ENCODE measurements at regions not wholly inside any gene's neighbourhood (a gene's known extent, or its start where the extent isn't known, plus 50 kb on each side); places are given as distances from the start of the nearest gene placed in this dataset.

DNA sequence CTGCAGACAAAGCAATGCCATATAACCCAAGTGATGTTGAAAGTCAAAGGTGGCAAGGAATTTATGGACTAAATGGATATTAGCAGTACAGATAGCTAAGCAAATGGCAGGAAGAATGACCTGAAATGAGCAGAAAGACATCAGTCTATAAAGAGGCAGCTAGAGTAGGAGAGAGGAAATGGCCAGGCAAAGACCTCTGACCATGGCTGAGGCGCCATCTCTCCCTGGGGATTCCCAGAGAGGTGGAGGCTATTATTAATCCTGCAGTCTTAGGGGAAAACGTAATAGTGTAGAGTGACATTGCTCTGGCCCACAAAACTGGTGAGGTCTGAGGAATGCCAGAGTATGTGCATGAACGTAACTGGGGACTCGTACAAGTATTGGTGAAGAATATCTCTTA, 563.6 kb upstream of the PRMT6 start:
- ATAC-seq (ENCODE audit: insufficient read depth, low read depth), result no peak
- DNase-seq, result no peak
- TF ChIP-seq, protein P1, sequence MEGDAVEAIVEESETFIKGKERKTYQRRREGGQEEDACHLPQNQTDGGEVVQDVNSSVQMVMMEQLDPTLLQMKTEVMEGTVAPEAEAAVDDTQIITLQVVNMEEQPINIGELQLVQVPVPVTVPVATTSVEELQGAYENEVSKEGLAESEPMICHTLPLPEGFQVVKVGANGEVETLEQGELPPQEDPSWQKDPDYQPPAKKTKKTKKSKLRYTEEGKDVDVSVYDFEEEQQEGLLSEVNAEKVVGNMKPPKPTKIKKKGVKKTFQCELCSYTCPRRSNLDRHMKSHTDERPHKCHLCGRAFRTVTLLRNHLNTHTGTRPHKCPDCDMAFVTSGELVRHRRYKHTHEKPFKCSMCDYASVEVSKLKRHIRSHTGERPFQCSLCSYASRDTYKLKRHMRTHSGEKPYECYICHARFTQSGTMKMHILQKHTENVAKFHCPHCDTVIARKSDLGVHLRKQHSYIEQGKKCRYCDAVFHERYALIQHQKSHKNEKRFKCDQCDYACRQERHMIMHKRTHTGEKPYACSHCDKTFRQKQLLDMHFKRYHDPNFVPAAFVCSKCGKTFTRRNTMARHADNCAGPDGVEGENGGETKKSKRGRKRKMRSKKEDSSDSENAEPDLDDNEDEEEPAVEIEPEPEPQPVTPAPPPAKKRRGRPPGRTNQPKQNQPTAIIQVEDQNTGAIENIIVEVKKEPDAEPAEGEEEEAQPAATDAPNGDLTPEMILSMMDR (IDR thresholded peaks at IDR 0.05; ENCODE audit: borderline replicate concordance, extremely low read depth, low read length, poor library complexity, severe bottlenecking), result no peak
- no peak for TF ChIP-seq EZH2 (IDR thresholded peaks at IDR 0.05; ENCODE audit: borderline replicate concordance, low read depth, low read length, severe bottlenecking)
- Histone ChIP-seq H3K4me2 (ENCODE audit: insufficient read depth, low read length) (no peak overlapping the region), H2AFZ (ENCODE audit: low read depth, low read length) (no peak overlapping the region), H3K36me3 (ENCODE audit: insufficient read depth, low read length) (no peaks in the 10 kb centered on the region), H3K4me1 (ENCODE audit: insufficient read depth, low read length) (no peaks in the 10 kb centered on the region), H3K27me3 (ENCODE audit: insufficient read depth, low read length, poor library complexity) (no peaks in the 10 kb centered on the region), H3K4me3 (ENCODE audit: low read depth in 1 of 2, low read length in 2 of 2) (no peak overlapping the region), H3K79me2 (ENCODE audit: insufficient read depth, low read length) (no peaks in the 10 kb centered on the region), H4K20me1 (ENCODE audit: insufficient read depth, low read length) (no peaks in the 10 kb centered on the region), H3K9me3 (ENCODE audit: insufficient read depth, low read length, severe bottlenecking) (no peaks in the 10 kb centered on the region), H3K9ac (ENCODE audit: low read depth, low read length) (no peak overlapping the region), H3K27ac (ENCODE audit: low read length) (no peak overlapping the region)

DNA sequence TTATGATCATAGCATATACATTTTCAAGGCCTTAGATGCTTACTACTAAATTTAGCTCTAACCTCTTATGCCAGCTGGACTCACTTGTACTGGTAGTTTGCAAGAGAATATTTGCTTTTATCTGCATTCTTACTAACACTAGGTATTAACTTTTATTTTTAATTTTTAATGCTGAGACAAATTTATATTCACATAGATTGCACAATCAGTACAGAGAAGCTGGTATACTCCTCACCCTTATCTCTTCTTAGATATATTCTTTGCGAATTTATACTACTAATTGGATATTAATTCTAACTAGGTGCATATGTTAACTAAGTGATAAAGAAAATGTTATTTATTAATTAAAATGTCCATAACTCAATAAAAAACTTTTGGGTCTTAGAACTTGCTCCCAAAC, 561.8 kb upstream of the PRMT6 start:
- Histone ChIP-seq H3K4me1 (ENCODE audit: insufficient read depth, low read length) (no peaks in the 10 kb centered on the region), H3K4me2 (ENCODE audit: insufficient read depth, low read length) (no peak overlapping the region), H2AFZ (ENCODE audit: low read depth, low read length) (no peak overlapping the region), H3K9ac (ENCODE audit: low read depth, low read length) (no peak overlapping the region), H3K36me3 (ENCODE audit: insufficient read depth, low read length) (no peaks in the 10 kb centered on the region), H4K20me1 (ENCODE audit: insufficient read depth, low read length) (no peaks in the 10 kb centered on the region), H3K27me3 (ENCODE audit: insufficient read depth, low read length, poor library complexity) (no peaks in the 10 kb centered on the region), H3K9me3 (ENCODE audit: insufficient read depth, low read length, severe bottlenecking) (no peaks in the 10 kb centered on the region), H3K27ac (ENCODE audit: low read length) (no peak overlapping the region), H3K4me3 (ENCODE audit: low read depth in 1 of 2, low read length in 2 of 2) (no peak overlapping the region), H3K79me2 (ENCODE audit: insufficient read depth, low read length) (no peaks in the 10 kb centered on the region)
- DNase-seq (no peak), ATAC-seq (ENCODE audit: insufficient read depth, low read depth) (no peak)
- no peak for TF ChIP-seq EZH2 (IDR thresholded peaks at IDR 0.05; ENCODE audit: borderline replicate concordance, low read depth, low read length, severe bottlenecking)
- TF ChIP-seq, protein P1 (IDR thresholded peaks at IDR 0.05; ENCODE audit: borderline replicate concordance, extremely low read depth, low read length, poor library complexity, severe bottlenecking), result no peak

DNA sequence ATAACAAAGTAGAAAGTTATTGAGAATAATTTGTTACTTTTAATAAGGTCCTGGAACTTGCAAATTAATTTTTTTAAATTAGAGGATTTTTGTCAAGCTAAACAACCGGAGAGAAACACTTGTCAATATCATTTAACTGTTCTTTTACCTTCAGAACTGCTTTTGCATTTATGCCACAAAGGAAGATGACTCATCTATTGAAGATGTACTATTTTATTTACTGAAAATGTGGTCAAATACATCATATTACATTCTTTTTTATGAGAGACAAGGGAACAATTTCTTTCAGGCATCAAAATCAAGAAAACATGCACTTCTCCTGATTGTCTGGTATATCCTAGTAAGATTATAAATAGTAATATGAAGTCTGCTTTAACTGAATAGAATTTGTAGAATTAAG, 558.2 kb upstream of the PRMT6 start:
- Histone ChIP-seq H3K27me3 (ENCODE audit: insufficient read depth, low read length, poor library complexity) (no peaks in the 10 kb centered on the region), H3K79me2 (ENCODE audit: insufficient read depth, low read length) (no peaks in the 10 kb centered on the region), H3K9me3 (ENCODE audit: insufficient read depth, low read length, severe bottlenecking) (no peaks in the 10 kb centered on the region), H3K4me1 (ENCODE audit: insufficient read depth, low read length) (no peaks in the 10 kb centered on the region), H2AFZ (ENCODE audit: low read depth, low read length) (no peak overlapping the region), H3K27ac (ENCODE audit: low read length) (no peak overlapping the region), H3K9ac (ENCODE audit: low read depth, low read length) (no peak overlapping the region), H4K20me1 (ENCODE audit: insufficient read depth, low read length) (no peaks in the 10 kb centered on the region), H3K4me2 (ENCODE audit: insufficient read depth, low read length) (no peak overlapping the region), H3K36me3 (ENCODE audit: insufficient read depth, low read length) (no peaks in the 10 kb centered on the region), H3K4me3 (ENCODE audit: low read depth in 1 of 2, low read length in 2 of 2) (no peak overlapping the region)
- no peak for TF ChIP-seq EZH2 (IDR thresholded peaks at IDR 0.05; ENCODE audit: borderline replicate concordance, low read depth, low read length, severe bottlenecking)
- TF ChIP-seq, protein P1 (IDR thresholded peaks at IDR 0.05; ENCODE audit: borderline replicate concordance, extremely low read depth, low read length, poor library complexity, severe bottlenecking), result no peak
- ATAC-seq (ENCODE audit: insufficient read depth, low read depth), result no peak
- no peak for DNase-seq

DNA sequence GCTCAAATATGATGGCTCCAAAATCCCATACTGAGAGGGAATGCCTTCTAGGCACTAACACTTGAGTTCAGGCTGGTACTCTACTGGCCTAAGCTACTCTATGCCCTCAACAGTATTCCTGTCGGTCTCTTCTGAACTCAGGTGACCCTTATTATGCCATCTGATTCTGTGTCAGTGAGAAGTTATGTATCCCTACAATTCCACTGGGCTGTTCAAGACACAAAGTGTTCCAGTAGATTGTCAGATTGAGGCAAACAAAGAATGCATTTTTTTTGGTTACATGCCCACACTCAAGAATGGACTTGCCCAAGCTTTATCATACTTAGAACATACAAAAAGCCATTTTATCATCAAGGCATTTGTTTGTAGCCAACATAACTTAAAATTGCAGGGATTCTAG, 553.8 kb upstream of the PRMT6 start:
- TF ChIP-seq, protein P1 (IDR thresholded peaks at IDR 0.05; ENCODE audit: borderline replicate concordance, extremely low read depth, low read length, poor library complexity, severe bottlenecking), result no peak
- no peak for TF ChIP-seq EZH2 (IDR thresholded peaks at IDR 0.05; ENCODE audit: borderline replicate concordance, low read depth, low read length, severe bottlenecking)
- H3K9me3 ChIP-seq (ENCODE audit: insufficient read depth, low read length, severe bottlenecking), result no peaks in the 10 kb centered on the region
- no peaks in the 10 kb centered on the region for H3K36me3 ChIP-seq (ENCODE audit: insufficient read depth, low read length)
- H2AFZ ChIP-seq (ENCODE audit: low read depth, low read length), result no peak overlapping the region
- no peaks in the 10 kb centered on the region for H4K20me1 ChIP-seq (ENCODE audit: insufficient read depth, low read length)
- H3K9ac ChIP-seq (ENCODE audit: low read depth, low read length), result no peak overlapping the region
- H3K27ac ChIP-seq (ENCODE audit: low read length), result no peak overlapping the region
- H3K79me2 ChIP-seq (ENCODE audit: insufficient read depth, low read length), result no peaks in the 10 kb centered on the region
- ATAC-seq (ENCODE audit: insufficient read depth, low read depth), result no peak
- H3K4me1 ChIP-seq (ENCODE audit: insufficient read depth, low read length), result no peaks in the 10 kb centered on the region
- no peak for DNase-seq
- H3K4me3 ChIP-seq (ENCODE audit: low read depth in 1 of 2, low read length in 2 of 2), result no peak overlapping the region
- no peak overlapping the region for H3K4me2 ChIP-seq (ENCODE audit: insufficient read depth, low read length)
- H3K27me3 ChIP-seq (ENCODE audit: insufficient read depth, low read length, poor library complexity), result no peaks in the 10 kb centered on the region
